H9 (cell line): ENCODE measurements at regions not wholly inside any gene's neighbourhood (a gene's known extent, or its start where the extent isn't known, plus 50 kb on each side); places are given as distances from the start of the nearest gene placed in this dataset.

Source experiments
- DNase-seq: peaks from one replicate; pipeline ENCODE4 v3.0.0-alpha.2; 2017
- H2AFZ ChIP-seq: one replicate; pipeline ENCODE4 v1.6.1; 2013; ENCODE audit warnings: mild to moderate bottlenecking, low read length, control low read depth, moderate library complexity
- H2AK5ac ChIP-seq: 2 replicates; pipeline ENCODE4 v1.6.1; 2013; ENCODE audit warnings: low read length, control low read depth, mixed read lengths; ENCODE audit not compliant: insufficient read length
- H2BK120ac ChIP-seq: one replicate; pipeline ENCODE4 v1.6.1; 2013; ENCODE audit warnings: low read depth, mild to moderate bottlenecking, low read length, control low read depth, inconsistent platforms; ENCODE audit not compliant: poor library complexity, severe bottlenecking
- H2BK12ac ChIP-seq: 2 replicates; pipeline ENCODE4 v1.6.1; 2013; ENCODE audit warnings: low read length, control low read depth, mixed read lengths, low read depth; ENCODE audit not compliant: insufficient read length
- H2BK15ac ChIP-seq: 2 replicates; pipeline ENCODE4 v1.6.1; 2013; ENCODE audit warnings: low read depth, low read length, control low read depth
- H2BK20ac ChIP-seq: one replicate; pipeline ENCODE4 v1.6.1; 2013; ENCODE audit warnings: low read depth, mild to moderate bottlenecking, low read length, control low read depth, inconsistent platforms; ENCODE audit not compliant: poor library complexity, severe bottlenecking
- H2BK5ac ChIP-seq: 2 replicates; pipeline ENCODE4 v1.6.1; 2013; ENCODE audit warnings: low read length, control low read depth, mixed read lengths; ENCODE audit not compliant: insufficient read length
- H3K14ac ChIP-seq: 2 replicates; pipeline ENCODE4 v1.6.1; 2013; ENCODE audit warnings: low read length, control low read depth; ENCODE audit not compliant: insufficient read depth
- H3K18ac ChIP-seq: 2 replicates; pipeline ENCODE4 v1.6.1; 2013; ENCODE audit warnings: low read depth, mild to moderate bottlenecking, mixed read lengths, low read length, control low read depth; ENCODE audit not compliant: insufficient read length
- H3K23ac ChIP-seq: 2 replicates; pipeline ENCODE4 v1.6.1; 2013; ENCODE audit warnings: low read length, control low read depth, mixed read lengths, low read depth; ENCODE audit not compliant: insufficient read length
- H3K23me2 ChIP-seq: 2 replicates; pipeline ENCODE4 v1.6.1; 2013; ENCODE audit warnings: low read depth, mild to moderate bottlenecking, mixed read lengths, low read length, control low read depth; ENCODE audit not compliant: insufficient read length, poor library complexity, severe bottlenecking
- H3K27ac ChIP-seq: 2 replicates; pipeline ENCODE4 v1.5.1; 2013; ENCODE audit warnings: low read length, control low read depth, mixed read lengths, low read depth; ENCODE audit not compliant: insufficient read length
- H3K27me3 ChIP-seq: 2 replicates; pipeline ENCODE4 v1.6.1; 2013; ENCODE audit warnings: low read length, control low read depth, inconsistent platforms; ENCODE audit not compliant: insufficient read depth
- H3K4ac ChIP-seq: 2 replicates; pipeline ENCODE4 v1.6.1; 2013; ENCODE audit warnings: low read depth, mild to moderate bottlenecking, control low read depth, inconsistent platforms, low read length, moderate library complexity
- H3K4me1 ChIP-seq: 2 replicates; pipeline ENCODE4 v1.6.1; 2013; ENCODE audit warnings: low read length, control low read depth, inconsistent platforms; ENCODE audit not compliant: insufficient read depth
- H3K4me2 ChIP-seq: 2 replicates; pipeline ENCODE4 v1.6.1; 2013; ENCODE audit warnings: low read length, control low read depth, mixed read lengths; ENCODE audit not compliant: insufficient read length, insufficient read depth
- H3K56ac ChIP-seq: 2 replicates; pipeline ENCODE4 v1.6.1; 2013; ENCODE audit warnings: low read depth, mild to moderate bottlenecking, mixed read lengths, low read length, control low read depth; ENCODE audit not compliant: insufficient read length
- H3K79me1 ChIP-seq: 2 replicates; pipeline ENCODE4 v1.6.1; 2013; ENCODE audit warnings: low read depth, mild to moderate bottlenecking, moderate library complexity, low read length, control low read depth, inconsistent platforms; ENCODE audit not compliant: insufficient read depth, poor library complexity, severe bottlenecking
- H3K79me2 ChIP-seq: 2 replicates; pipeline ENCODE4 v1.6.1; 2013; ENCODE audit warnings: low read length, control low read depth, inconsistent platforms; ENCODE audit not compliant: insufficient read depth
- H3K9ac ChIP-seq: 2 replicates; pipeline ENCODE4 v1.6.1; 2013; ENCODE audit warnings: low read length, control low read depth, mixed read lengths; ENCODE audit not compliant: insufficient read length; ENCODE audit errors: extremely low read depth
- H3K9me3 ChIP-seq: one replicate; pipeline ENCODE4 v1.6.1; 2013; ENCODE audit warnings: low read depth, low read length, inconsistent platforms; ENCODE audit not compliant: control insufficient read depth
- H3T11ph ChIP-seq: one replicate; pipeline ENCODE4 v1.6.1; 2013; ENCODE audit warnings: mild to moderate bottlenecking, low read length, control low read depth, inconsistent platforms
- H4K20me1 ChIP-seq: one replicate; pipeline ENCODE4 v1.6.1; 2013; ENCODE audit not compliant: control insufficient read depth, insufficient read length, insufficient read depth
- H4K5ac ChIP-seq: 2 replicates; pipeline ENCODE4 v1.6.1; 2013; ENCODE audit warnings: low read depth, mild to moderate bottlenecking, mixed read lengths, low read length, control low read depth; ENCODE audit not compliant: insufficient read length
- H4K8ac ChIP-seq: replicated peaks from 2 replicates; pipeline ENCODE4 v1.6.1; 2013; ENCODE audit warnings: low read length, control low read depth, mixed read lengths, low read depth; ENCODE audit not compliant: insufficient read length
- H4K91ac ChIP-seq: 2 replicates; pipeline ENCODE4 v1.6.1; 2013; ENCODE audit warnings: low read depth, mild to moderate bottlenecking, moderate library complexity, mixed read lengths, low read length, control low read depth; ENCODE audit not compliant: insufficient read length
- H3K27ac Mint-ChIP-seq, 3 experiments: 2 replicates in 2 of 3; 3 replicates in 1 of 3; pipeline ENCODE4 v1.8.0; 2020 to 2021; ENCODE audit warnings: mixed read lengths in 3 of 3, mild to moderate bottlenecking in 1 of 3, moderate library complexity in 1 of 3
- H3K27me3 Mint-ChIP-seq: 2 replicates; pipeline ENCODE4 v1.8.0; 2021; ENCODE audit warnings: low read depth, mild to moderate bottlenecking, moderate library complexity, mixed read lengths
- H3K36me3 Mint-ChIP-seq, 3 experiments: 2 replicates in 2 of 3; 3 replicates in 1 of 3; pipeline ENCODE4 v1.8.0; 2020 to 2021; ENCODE audit warnings: low read depth in 3 of 3, mixed read lengths in 3 of 3; ENCODE audit not compliant: insufficient read depth in 1 of 3
- H3K4me1 Mint-ChIP-seq, 2 experiments: 2 replicates each; pipeline ENCODE4 v1.8.0; 2020; ENCODE audit warnings: mixed read lengths in 2 of 2
- H3K4me3 Mint-ChIP-seq, 2 experiments: 2 replicates in 1 of 2; 3 replicates in 1 of 2; pipeline ENCODE4 v1.8.0; 2020 to 2021; ENCODE audit warnings: mild to moderate bottlenecking in 2 of 2, mixed read lengths in 2 of 2, moderate library complexity in 1 of 2
- H3K9me3 Mint-ChIP-seq, 2 experiments: 2 replicates in 1 of 2; 3 replicates in 1 of 2; pipeline ENCODE4 v1.8.0; 2020; ENCODE audit warnings: mild to moderate bottlenecking in 2 of 2, mixed read lengths in 2 of 2, moderate library complexity in 1 of 2
- WGBS: extraction: QIAGEN DNeasy Blood & Tissue Kit; methylation state at CpG from one replicate; pipeline ENCODE4 v1.1.7; 2013; ENCODE audit warnings: missing lambda C conversion rate, low lambda C conversion rate, mixed read lengths; ENCODE audit not compliant: insufficient read length; ENCODE audit errors: extremely low coverage; 5-methylcytosine and 5-hydroxymethylcytosine counted together
- TF ChIP-seq, protein P1 (sequence below): fragments of 200-600 bp; sonication (generic); conservative IDR thresholded peaks from 3 replicates; pipeline ENCODE4 v1.8.0; 2021; ENCODE audit warnings: antibody characterized with exemption, mild to moderate bottlenecking

- Histone ChIP-seq H2BK12ac (no peak overlapping the region), H4K91ac (no peak overlapping the region), H3K27me3 (no peaks in the 10 kb centered on the region), H2BK20ac (no peak overlapping the region), H3K23me2 (no peaks in the 10 kb centered on the region), H3K79me2 (no peaks in the 10 kb centered on the region), H2AFZ (no peak overlapping the region), H3K23ac (no peak overlapping the region), H4K8ac (no peak overlapping the region), H3K18ac (no peak overlapping the region), H3T11ph (no peak overlapping the region), H2BK120ac (no peak overlapping the region), H2BK15ac (no peak overlapping the region), H3K79me1 (no peaks in the 10 kb centered on the region), H3K4me1 (no peaks in the 10 kb centered on the region), H3K14ac (no peak overlapping the region), H3K4ac (no peak overlapping the region), H3K56ac (no peak overlapping the region), H3K27ac (no peak overlapping the region), H2AK5ac (no peak overlapping the region), H4K5ac (no peak overlapping the region), H3K4me2 (no peak overlapping the region), H4K20me1 (no peaks in the 10 kb centered on the region), H2BK5ac (no peak overlapping the region), H3K9ac (no peak overlapping the region), H3K9me3 (no peaks in the 10 kb centered on the region)
- Mint-ChIP-seq H3K27ac (no peak overlapping the region), H3K36me3 (no peaks in the 10 kb centered on the region), H3K27me3 (no peaks in the 10 kb centered on the region), H3K4me3 (no peak overlapping the region), H3K9me3 (peaks cover 0 to 2% of the 10 kb centered on the region in 2 experiments; a peak in 2 of 5 replicates), H3K4me1 (no peaks in the 10 kb centered on the region)
- WGBS, result no CpG with 5 or more reads among the region's 3 CpGs
- DNase-seq, result no peak
- TF ChIP-seq, protein P1, sequence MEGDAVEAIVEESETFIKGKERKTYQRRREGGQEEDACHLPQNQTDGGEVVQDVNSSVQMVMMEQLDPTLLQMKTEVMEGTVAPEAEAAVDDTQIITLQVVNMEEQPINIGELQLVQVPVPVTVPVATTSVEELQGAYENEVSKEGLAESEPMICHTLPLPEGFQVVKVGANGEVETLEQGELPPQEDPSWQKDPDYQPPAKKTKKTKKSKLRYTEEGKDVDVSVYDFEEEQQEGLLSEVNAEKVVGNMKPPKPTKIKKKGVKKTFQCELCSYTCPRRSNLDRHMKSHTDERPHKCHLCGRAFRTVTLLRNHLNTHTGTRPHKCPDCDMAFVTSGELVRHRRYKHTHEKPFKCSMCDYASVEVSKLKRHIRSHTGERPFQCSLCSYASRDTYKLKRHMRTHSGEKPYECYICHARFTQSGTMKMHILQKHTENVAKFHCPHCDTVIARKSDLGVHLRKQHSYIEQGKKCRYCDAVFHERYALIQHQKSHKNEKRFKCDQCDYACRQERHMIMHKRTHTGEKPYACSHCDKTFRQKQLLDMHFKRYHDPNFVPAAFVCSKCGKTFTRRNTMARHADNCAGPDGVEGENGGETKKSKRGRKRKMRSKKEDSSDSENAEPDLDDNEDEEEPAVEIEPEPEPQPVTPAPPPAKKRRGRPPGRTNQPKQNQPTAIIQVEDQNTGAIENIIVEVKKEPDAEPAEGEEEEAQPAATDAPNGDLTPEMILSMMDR, result no peak
Observed at GRCh38 chr5:93349613-93350012, 231.4 kb downstream of the NR2F1-AS1 start.
